ENCODE measurements at regions not wholly inside any gene's neighbourhood (a gene's known extent, or its start where the extent isn't known, plus 50 kb on each side); places are given as distances from the start of the nearest gene placed in this dataset.

DNA sequence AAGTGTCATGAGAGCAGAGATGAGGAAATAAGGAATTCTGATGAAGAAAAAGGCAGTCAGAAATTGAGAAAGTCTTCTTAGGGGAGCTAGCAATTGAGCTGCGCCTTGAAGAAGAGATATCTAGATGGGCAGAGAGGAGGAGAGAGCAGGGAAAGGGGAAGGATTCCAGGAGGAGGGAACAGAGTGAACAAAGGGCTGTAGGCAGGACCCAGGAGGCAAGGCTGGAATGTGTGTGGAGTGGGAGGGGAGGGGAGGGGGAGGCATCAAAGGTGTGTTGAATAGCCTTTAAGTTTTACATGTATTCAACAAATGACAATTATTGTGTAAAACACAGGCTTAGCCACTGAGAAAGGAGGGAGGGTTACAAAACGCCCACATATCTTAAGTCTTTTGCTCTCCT, 164.5 kb downstream of the TDRD15 start:
- DNase-seq, result no peak

DNA sequence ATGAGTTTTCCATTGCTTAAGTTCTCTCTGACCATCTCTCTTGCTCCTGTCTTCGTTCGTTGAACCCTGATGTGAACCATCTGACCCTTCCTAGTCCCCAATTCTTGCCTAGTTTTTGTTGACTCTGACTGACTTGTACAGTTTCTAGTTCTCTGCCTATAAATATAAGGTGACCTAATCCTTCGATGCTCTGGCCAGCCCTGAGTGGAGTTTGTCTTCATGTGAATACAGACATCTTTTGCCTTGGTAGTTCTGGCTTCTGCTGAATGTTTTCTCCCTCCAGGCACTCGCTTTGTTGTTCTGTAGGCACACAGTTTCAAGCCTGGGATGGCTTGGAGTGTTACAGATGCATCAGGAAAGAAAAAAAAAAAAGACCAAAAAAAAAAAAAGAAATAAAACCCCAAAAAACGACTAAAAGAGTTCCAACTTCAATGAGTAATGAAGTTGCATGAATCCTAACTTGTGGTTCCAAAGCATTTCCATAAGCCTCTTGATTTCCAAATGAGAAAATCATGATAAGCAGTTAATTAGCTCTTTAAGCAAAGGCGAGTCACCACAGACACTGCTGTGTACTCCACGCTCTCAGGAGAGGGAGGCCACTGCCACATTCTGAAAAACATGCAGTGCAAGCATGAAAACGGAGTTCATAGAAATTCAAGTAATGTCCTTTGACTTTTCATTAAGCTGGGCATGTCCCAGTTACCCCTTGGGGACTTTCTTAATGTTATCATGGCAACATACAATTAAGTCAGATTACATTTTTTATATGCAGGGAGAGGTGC, 165.2 kb downstream of the TDRD15 start:
- no peak for DNase-seq

DNA sequence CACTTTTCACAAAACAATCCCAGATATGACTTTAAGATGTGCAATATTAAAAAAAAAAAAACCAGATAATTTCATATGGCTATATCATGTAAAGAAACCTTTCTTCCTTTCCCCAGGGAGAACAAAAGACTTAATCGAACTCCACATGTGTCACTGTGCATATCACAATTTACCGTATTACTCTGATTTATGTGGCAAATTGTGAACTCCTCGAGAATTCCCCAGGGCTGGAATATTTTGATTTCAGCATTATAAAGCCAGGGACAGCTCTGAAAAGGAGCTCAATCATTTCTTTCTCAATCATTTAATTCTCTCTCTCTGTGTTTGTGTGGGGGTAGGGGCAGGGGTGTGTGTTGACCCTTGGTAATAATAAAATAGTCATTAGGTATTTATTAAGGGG, 165.8 kb downstream of the TDRD15 start:
- no peak for DNase-seq

DNA sequence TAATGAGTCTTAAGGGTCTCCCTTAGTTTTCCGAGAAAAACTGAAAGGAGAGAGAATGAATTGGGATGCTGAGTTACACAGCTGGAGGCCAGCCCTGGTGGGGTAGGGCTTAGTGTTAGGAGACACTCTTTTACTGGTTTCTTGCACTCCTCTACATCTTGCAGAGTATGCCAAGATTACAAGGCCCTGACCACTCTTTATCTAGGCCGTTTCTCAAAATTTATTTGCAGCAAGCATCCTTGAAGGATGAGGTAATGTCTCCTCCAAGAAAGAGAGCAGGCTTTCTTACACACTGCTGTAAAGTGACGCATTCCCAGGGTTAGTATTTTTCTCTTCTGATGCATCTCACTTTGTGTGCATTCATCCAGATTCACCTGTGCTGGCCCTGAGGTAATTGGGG, 166.2 kb downstream of the TDRD15 start:
- no peak for DNase-seq

DNA sequence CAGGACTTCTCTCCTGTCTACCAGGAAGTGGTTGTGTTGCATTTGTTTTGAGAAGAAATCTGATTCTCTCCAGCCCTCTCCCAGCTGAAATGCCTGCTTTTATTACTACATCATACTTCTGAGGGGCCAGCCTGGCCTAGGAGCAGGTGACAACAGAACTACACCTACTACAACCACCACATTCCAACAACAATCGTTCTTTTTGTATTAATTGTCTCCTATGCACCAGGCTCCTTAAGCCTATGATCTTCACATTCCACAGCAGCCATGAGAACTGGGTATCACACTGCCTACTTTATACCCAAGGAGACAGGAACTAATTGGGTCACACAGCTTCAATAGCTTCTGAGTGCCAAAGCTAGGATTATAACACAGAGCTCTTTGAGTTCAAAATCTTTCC, 167.7 kb downstream of the TDRD15 start:
- no peak for DNase-seq

DNA sequence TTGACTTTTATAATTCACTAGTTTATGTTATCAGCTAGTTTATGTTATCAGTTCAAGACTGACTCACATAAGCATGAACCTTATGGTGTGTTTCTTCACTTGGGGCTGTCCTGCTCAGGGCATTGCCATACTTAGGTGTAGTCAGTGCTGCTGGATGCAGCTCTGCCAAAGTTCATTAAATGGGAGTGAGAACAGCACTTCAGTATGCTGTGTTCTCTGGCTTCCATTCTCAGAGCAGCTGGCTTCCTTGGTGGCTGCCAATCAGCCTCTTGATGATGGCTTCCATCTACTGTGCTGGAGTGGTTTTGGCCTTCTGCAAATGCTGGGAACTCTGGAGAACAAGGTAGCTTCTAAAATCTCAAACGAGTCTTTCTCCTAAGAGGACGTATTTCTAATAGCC, 170.7 kb downstream of the TDRD15 start:
- no peak for DNase-seq

DNA sequence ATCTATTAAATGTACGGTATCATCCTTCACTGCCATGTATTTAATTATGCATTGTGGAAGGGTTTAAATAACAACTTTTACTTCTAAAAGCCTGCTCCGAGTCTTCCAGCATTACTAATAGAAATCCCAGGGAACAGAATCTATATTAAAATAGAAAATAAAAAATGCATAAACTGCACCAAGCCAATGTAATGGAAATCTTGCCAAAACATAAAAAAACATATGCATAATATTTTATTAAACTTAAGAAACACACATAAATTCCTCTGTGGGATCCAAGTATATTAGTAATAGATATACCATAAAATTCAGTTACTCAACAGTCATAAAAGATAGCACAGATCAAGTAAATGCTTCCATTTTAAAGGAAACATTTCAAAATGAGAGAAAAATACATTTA, 175.6 kb downstream of the TDRD15 start:
- no peak for DNase-seq

DNA sequence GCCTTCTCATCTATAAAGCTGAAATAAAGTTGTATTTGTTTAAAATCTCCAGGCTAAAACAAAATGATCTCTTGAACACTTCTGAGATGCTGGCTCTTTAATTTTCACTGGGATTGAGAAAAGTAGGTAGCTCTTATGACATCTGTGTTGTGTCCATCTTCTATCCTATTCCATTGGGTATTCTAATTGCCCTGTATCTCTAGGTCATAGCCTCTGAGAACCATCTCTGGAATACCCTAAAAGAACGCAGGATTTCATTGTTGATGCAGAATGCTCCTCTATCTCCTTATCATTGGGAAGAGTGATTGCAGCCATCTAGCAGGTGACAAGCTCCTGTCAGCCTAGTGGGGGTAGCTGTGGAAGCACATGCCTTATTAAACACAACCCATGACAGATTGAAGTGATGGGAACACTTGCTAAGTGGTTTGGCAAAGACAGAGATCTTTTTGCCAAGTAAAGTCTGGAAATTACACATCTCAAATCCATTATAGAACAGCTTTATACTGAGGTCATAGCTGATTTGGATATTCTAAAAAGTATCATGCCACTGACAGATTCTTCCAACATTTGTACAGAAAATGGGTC, 178.2 kb downstream of the TDRD15 start:
- no peak for DNase-seq

DNA sequence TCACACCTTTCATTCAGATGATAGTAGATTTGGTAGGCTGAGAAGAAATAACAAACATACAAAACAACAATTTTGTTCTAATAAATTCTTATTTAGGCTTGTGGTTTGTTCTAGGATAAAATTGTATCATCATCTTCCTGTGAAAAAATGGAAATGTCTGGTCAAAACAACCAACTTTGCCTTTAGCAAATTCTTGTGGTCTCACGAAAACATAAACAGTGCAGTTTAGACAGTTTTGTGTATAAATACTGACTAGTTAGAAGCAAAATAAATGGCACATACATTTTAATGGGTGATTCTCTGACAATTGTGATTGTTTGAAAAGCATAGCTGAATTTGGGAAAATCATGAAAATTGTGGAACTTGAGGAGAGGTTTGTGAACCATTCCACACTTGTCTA, 180.1 kb downstream of the TDRD15 start:
- no peak for DNase-seq

DNA sequence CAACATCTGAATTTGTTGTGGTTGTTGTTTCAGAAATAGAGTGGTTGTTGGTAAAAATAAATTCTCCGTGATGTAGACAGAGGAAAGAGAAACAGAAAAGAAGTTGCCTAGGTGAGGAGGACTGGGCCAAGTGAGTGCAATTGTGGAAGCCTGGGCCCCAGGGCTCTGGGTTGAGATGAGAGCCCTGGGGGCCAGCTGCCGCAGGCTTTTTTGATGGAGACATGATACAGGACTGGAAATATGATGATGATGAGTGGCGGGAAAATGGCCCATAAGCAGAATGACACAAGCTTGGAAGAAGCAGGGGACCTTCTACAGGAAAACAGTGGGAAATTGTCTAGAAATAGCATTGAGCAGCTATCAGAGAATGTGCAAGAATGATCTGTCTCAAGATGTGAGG, 181.8 kb downstream of the TDRD15 start:
- no peak for DNase-seq

DNA sequence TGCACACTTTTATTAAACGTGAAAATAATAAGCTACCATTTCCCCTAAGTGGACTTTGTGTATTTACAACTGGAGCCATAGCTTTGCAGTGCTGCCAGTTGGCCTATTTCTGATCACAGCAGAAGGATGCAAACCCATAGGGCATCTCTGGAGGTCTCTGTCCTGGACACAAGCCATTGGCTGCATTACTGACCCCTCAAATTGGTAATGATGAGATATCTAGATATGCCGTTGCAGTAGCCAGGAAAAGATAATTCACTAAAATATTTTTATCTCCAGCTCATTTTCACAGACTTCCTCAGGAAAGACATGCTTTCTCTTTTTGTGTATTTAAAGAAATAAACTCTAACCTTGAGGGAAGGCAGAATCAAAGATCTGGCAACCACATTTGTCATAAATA, 182.5 kb downstream of the TDRD15 start:
- DNase-seq, result no peak

DNA sequence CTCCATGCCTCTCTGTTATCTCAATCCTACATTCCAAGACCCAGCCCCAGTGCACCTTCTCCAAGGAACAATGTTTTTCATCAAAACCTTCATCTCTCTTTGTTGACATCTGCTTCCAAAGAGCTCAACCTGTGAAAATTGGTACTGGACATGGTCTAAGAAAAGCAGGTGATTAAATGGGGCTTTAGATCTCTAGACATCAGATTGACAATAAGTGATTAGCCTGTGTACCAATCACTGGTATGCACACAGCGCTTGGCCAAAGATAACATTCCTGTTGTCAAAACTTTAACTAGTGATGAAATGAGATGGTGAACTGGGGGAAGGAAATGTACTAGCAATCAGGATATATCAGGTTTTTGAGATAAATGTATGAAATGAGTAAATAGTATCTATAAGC, 183.3 kb downstream of the TDRD15 start:
- DNase-seq, result no peak

DNA sequence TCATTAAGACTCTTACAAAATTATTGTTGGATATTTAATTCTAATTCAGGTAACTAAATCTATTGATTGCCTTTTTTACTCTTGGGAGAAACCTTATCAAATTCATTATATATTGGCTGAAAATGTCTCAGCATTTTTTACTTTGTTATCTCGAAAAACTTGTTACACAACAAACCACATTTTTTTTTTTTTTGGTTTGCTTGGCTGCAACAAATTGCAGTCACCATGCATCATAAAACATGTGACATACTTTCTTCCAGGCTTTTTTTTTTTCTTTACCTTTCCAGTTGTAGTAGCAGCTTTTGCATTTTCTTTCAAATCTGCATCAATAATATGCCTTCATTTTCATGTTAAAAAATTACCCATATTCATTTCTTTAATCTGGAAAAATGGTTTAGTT, 186.7 kb downstream of the TDRD15 start:
- DNase-seq, result no peak

DNA sequence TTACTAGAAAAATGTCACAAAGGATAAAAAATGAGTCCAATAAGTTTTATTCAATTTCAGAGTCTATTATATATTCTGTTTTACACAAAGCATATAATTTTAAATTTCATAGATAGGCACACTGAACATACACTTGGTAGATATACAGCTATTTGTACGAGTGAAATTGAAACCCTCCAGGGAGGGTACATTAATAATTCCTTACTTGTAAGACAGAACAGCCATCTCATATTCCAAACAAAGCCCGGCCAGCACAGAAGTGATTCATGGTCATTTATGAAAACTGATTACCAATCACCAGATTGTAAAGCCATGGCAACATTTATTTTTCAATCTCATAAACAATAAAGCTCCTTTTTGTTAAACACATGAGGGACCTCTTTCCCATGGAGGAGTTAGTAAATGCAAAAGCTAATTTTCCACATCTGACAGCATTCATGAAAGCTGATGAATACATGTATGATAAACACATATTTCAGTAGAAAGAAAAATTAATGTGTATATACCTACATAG, 190.6 kb downstream of the TDRD15 start:
- DNase-seq, result no peak

DNA sequence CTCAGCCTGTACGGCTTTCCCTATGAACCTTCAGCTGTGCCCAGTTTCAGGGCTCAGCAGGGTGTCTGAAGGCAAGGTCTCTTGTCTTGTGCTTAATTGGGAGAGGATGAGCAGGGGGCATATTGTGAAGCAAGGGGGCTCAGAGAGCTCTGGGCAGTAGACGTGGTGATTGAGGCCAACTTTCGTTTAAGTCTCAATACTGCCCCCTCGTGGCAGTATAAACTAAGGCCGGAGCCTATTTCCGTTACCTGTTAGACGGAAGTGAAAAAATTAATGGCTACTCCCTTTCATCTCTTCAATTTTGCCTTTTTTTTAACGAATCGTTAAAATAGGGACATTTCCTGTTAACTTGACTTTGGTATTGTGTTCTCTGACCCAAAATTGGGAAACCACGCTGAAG, 193.4 kb downstream of the TDRD15 start:
- DNase-seq, result no peak

DNA sequence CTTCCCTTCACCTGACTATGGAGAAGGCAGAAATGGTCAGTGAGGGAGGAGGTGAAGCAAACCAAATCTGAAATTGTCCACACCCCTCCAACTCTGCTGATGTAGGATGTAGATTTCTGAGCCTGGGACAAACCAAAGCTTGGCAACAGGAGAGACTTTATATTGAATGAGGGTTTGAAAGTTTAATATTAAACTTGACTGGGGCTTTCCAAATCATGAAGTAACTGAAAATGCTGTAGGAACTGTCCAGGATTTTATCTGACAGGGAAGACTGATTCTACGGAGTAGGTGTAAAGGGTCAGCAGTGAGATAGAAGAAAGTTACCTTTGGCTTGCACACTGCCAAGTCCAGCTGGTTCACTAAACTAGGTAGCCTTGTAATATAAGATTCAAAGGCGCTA, 194.5 kb downstream of the TDRD15 start:
- DNase-seq, result no peak

DNA sequence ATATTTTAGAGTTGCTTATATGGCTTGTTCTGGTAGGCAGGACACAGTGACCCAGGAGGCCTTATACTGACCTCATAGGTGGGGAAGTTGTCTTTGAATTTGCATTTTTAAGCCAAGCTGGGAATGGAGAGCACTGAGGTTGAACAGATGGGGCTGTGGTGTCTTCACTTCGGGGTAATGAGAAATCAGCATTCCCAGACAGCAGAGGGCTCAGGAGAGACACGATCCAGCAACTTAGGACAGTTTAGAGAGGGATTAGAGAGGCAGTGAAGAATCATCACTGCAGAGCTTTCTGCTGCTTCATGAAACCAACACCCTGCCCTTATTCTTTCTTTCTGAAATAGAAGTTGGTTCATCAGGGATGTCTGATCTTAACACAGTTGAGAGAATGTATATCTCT, 202.4 kb downstream of the TDRD15 start:
- no peak for DNase-seq

DNA sequence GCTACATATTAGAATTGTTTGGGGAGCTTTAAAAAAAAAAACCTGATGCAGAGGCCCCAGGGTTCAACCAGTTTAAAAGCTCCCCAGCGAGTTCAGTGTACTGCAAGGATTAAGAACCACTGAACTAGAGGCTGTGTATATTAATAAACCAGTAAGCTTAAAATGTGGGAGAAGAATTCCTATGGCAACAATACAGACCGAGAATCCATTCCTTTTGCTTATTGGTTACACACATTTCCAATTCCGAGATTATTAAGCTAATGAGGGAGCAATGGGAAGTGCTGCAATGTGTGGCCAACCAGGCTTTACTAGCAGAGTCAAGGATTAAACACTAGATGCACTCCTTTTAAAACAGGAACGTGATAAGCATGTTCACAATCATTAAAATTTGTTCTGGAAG, 204.4 kb downstream of the TDRD15 start:
- no peak for DNase-seq

DNA sequence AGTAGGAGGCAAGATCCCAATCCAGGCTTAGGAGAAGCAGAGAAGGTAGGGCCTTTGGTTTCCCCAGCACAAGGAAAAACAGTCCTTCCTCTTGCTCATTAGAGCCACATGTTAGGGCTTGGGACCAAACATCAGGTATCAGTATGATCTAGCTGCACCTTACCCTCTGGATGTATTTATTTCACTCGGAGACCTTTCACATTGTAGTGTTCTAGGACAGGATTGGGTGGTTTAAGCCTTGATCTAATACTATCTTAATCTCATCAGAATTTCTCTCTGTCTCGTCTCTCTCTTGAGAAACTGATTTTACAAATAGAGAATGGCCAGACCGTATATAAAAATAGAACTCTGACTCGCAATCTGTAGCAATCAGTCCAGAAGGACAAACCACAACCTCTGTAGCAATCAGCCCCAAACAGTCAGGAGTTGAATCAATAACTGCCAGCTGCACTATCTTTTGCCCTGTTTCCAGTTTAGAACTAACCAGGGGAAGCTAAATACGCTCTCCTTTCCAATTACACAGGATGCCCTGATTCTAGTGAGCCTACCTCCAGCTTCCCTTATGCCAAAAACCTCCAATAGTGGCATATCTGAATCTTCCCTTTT, 207.1 kb downstream of the TDRD15 start:
- no peak for DNase-seq

DNA sequence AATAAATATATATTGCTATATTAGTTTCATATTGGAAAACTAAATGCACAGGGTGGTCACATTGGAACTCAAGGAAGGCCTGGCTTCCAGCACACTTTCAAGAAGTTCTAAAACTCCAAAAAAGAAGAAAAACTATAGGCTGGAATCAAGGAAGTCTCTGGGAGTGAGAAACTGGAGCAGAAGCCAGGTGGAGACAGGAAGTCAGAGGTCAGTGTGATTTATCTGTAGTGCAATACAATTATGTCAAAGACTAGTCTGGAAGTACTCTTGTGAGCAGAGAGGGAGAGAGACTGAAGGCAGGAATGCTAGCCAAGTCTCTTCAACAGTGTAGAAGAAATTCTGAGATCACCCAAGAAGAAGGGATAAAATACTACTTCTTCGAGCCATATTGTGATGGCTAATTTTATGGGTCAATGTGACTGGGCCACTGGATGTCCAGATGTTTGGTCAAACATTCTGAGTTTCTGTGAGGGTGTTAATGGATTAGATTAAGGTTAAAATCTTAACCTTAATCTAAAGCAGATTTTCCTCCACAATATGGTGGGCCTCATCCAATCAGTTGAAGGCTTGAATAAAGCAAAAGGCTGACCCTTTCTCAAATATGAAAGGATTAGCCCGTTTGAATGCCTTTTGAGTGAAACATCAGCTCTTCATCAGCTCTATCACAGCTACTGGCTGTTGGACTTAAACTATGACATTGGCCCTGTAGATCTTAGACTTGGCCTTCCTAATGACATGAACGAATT, 208.0 kb downstream of the TDRD15 start:
- no peak for DNase-seq

DNA sequence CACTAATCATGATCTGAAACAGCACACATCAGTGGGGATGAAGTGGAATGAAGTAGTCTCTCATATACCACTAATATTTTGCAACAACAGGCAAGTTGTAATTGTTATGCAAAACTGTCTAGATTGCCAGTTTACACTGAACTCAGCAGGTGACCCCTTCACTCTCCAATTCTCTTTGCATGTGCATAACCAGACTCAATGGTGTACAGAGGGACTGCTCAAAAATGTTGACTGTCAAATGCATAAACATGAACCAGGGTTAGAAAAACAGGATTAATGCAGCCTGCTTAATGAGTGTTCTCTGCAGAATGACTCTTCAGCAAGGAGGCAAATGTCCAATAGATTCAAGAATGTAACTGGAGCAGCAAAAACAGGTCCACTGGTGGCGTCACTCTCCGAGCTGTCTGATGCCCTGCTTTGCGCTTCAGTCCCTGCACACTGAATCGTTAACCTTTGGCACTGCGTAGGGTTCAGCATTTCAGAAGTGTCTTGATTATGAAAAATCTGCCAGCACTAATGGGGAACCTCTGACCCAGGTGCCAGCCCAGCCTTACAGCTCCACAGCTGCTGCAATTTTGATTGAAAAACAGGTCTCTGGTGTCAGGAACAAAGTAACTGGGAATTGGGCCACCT, 209.3 kb downstream of the TDRD15 start:
- DNase-seq, result no peak

DNA sequence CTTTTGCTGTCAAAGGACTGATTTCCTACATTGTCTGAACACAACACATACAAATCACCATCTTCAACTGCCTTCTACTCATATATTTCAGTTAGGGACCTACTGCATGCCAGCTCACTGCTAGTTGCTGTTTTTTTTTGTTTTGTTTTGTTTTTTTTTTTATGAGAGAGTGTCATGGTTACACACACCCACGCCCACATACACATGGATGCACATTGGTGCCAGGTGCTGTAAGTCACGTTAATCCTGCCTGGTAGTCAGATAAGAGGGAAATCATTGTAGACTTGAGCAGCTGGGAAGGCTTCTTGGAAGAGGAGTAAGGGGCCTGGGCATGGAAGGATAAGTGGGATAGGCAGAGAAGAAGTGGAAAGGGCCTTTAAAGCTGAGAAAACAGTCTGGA, 209.9 kb downstream of the TDRD15 start:
- no peak for DNase-seq

DNA sequence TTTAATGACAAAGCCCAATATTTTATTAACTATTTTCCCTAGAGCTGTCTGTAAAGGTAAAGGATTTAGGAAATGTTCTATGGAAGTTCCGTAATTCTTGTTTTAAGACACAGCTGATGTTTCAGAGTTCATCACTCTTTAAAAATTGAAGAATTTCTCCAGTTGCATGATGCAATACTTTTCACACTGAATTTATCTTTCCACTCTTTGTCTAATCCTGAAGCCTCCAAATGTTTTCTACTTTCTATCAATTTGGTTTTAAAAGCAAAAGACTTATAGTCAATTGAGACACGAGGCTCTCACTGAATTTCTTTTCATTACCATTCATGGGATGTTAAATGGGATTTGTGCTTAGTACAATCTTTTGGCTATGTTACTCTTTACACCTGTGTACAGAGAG, 223.2 kb downstream of the TDRD15 start:
- DNase-seq, result no peak
